Nephron progenitor cell (in vitro differentiated cells): ENCODE measurements at regions not wholly inside any gene's neighbourhood (a gene's known extent, or its start where the extent isn't known, plus 50 kb on each side); places are given as distances from the start of the nearest gene placed in this dataset.
"Not testable (repeated sequence)": the region's sequence is repeated elsewhere in the genome, so short reads cannot be mapped to it uniquely, and the experiment has no call there.

Source experiments
- DNase-seq: peaks from one replicate; pipeline ENCODE4 v3.0.0; 2021
- H3K27ac Mint-ChIP-seq: 2 replicates; pipeline ENCODE4 v1.8.0; 2021; ENCODE audit warnings: mild to moderate bottlenecking, moderate library complexity, mixed read lengths
- H3K27me3 Mint-ChIP-seq: 2 replicates; pipeline ENCODE4 v1.8.0; 2021; ENCODE audit warnings: mild to moderate bottlenecking, low read depth, mixed read lengths; ENCODE audit not compliant: poor library complexity
- H3K36me3 Mint-ChIP-seq: 2 replicates; pipeline ENCODE4 v1.8.0; 2021; ENCODE audit warnings: low read depth, mixed read lengths
- H3K4me1 Mint-ChIP-seq: 2 replicates; pipeline ENCODE4 v1.8.0; 2021; ENCODE audit warnings: mixed read lengths
- H3K4me3 Mint-ChIP-seq: 2 replicates; pipeline ENCODE4 v1.8.0; 2021; ENCODE audit warnings: mild to moderate bottlenecking, moderate library complexity, mixed read lengths
- H3K9me3 Mint-ChIP-seq: 2 replicates; pipeline ENCODE4 v1.8.0; 2021; ENCODE audit warnings: mild to moderate bottlenecking, moderate library complexity, mixed read lengths
- CTCF ChIP-seq: fragments of 200-600 bp; sonication (generic); IDR thresholded peaks from 2 replicates; pipeline ENCODE4 v1.5.0; 2021; ENCODE audit warnings: antibody characterized with exemption

- not testable (repeated sequence) for DNase-seq, H3K4me1 Mint-ChIP-seq, H3K9me3 Mint-ChIP-seq, H3K4me3 Mint-ChIP-seq, H3K27ac Mint-ChIP-seq, H3K36me3 Mint-ChIP-seq
- peaks cover 11% of the 10 kb centered on the region for H3K27me3 Mint-ChIP-seq
These were observed 53.9 kb downstream of the CDRT15L2 start for GRCh38 chr17:20633268-20634059.

GRCh38 chr17:20640147-20640546 lies 60.6 kb downstream of the CDRT15L2 start:
- H3K27ac Mint-ChIP-seq, H3K27me3 Mint-ChIP-seq, H3K9me3 Mint-ChIP-seq, DNase-seq, H3K4me3 Mint-ChIP-seq, H3K36me3 Mint-ChIP-seq, H3K4me1 Mint-ChIP-seq: not testable (repeated sequence)

- DNase-seq: peak; percentile 69
- H3K9me3 Mint-ChIP-seq, H3K4me3 Mint-ChIP-seq, H3K36me3 Mint-ChIP-seq, H3K27me3 Mint-ChIP-seq: not testable (repeated sequence)
- TF ChIP-seq CTCF: peak; percentile 62
- H3K4me1 Mint-ChIP-seq: peaks cover 18% of the 10 kb centered on the region
- peak overlapping the region; percentile 41 for H3K27ac Mint-ChIP-seq
These were observed 67.2 kb downstream of the CDRT15L2 start for GRCh38 chr17:20646661-20647272.

GRCh38 chr17:20649097-20649767 lies 69.7 kb downstream of the CDRT15L2 start:
- not testable (repeated sequence) for H3K9me3 Mint-ChIP-seq, DNase-seq, H3K4me3 Mint-ChIP-seq, H3K36me3 Mint-ChIP-seq, H3K27ac Mint-ChIP-seq, H3K27me3 Mint-ChIP-seq
- H3K4me1 Mint-ChIP-seq: peaks cover 28% of the 10 kb centered on the region

GRCh38 chr17:20651022-20651421 lies 71.5 kb downstream of the CDRT15L2 start:
- H3K27me3 Mint-ChIP-seq, DNase-seq, H3K4me3 Mint-ChIP-seq, H3K36me3 Mint-ChIP-seq, H3K9me3 Mint-ChIP-seq, H3K27ac Mint-ChIP-seq: not testable (repeated sequence)
- H3K4me1 Mint-ChIP-seq: peaks cover 32% of the 10 kb centered on the region

GRCh38 chr17:20651736-20652135 lies 72.2 kb downstream of the CDRT15L2 start:
- H3K9me3 Mint-ChIP-seq, DNase-seq, H3K27me3 Mint-ChIP-seq, H3K36me3 Mint-ChIP-seq, H3K4me3 Mint-ChIP-seq: not testable (repeated sequence)
- Mint-ChIP-seq H3K27ac (peak overlapping the region; percentile 51), H3K4me1 (peaks cover 29% of the 10 kb centered on the region)

- not testable (repeated sequence) for DNase-seq, H3K27ac Mint-ChIP-seq, H3K9me3 Mint-ChIP-seq, H3K36me3 Mint-ChIP-seq, H3K4me3 Mint-ChIP-seq, H3K27me3 Mint-ChIP-seq
- H3K4me1 Mint-ChIP-seq: peaks cover 17% of the 10 kb centered on the region
These were observed 73.9 kb downstream of the CDRT15L2 start for GRCh38 chr17:20653391-20653790.

- H3K4me3 Mint-ChIP-seq, H3K27me3 Mint-ChIP-seq, H3K36me3 Mint-ChIP-seq, H3K9me3 Mint-ChIP-seq, H3K27ac Mint-ChIP-seq, DNase-seq: not testable (repeated sequence)
- peaks cover 17% of the 10 kb centered on the region for H3K4me1 Mint-ChIP-seq
These were observed 74.6 kb downstream of the CDRT15L2 start for GRCh38 chr17:20654114-20654513.

GRCh38 chr17:20654575-20654974 lies 75.1 kb downstream of the CDRT15L2 start:
- not testable (repeated sequence) for H3K36me3 Mint-ChIP-seq, DNase-seq, H3K9me3 Mint-ChIP-seq, H3K4me3 Mint-ChIP-seq, H3K27ac Mint-ChIP-seq, H3K27me3 Mint-ChIP-seq
- H3K4me1 Mint-ChIP-seq: peaks cover 17% of the 10 kb centered on the region

- not testable (repeated sequence) for H3K4me1 Mint-ChIP-seq, H3K36me3 Mint-ChIP-seq, H3K4me3 Mint-ChIP-seq
These were observed 85.8 kb downstream of the CDRT15L2 start for GRCh38 chr17:20665103-20665955.

GRCh38 chr17:20666689-20667088 lies 87.2 kb downstream of the CDRT15L2 start:
- H3K4me1 Mint-ChIP-seq, H3K36me3 Mint-ChIP-seq, H3K9me3 Mint-ChIP-seq, H3K27me3 Mint-ChIP-seq, H3K4me3 Mint-ChIP-seq, H3K27ac Mint-ChIP-seq, DNase-seq: not testable (repeated sequence)

More at GRCh38 chr17:20665103-20665955, 85.8 kb downstream of the CDRT15L2 start:
- not testable (repeated sequence) for DNase-seq, H3K9me3 Mint-ChIP-seq, H3K27me3 Mint-ChIP-seq
- H3K27ac Mint-ChIP-seq: peak overlapping the region; percentile 89

- not testable (repeated sequence) for H3K36me3 Mint-ChIP-seq, DNase-seq, H3K27ac Mint-ChIP-seq
These were observed 88.2 kb downstream of the CDRT15L2 start for GRCh38 chr17:20667712-20668111.

GRCh38 chr17:20668316-20668715 lies 88.8 kb downstream of the CDRT15L2 start:
- not testable (repeated sequence) for H3K27ac Mint-ChIP-seq, H3K4me3 Mint-ChIP-seq, H3K9me3 Mint-ChIP-seq, H3K27me3 Mint-ChIP-seq, DNase-seq, H3K36me3 Mint-ChIP-seq, H3K4me1 Mint-ChIP-seq

More at GRCh38 chr17:20667712-20668111, 88.2 kb downstream of the CDRT15L2 start:
- not testable (repeated sequence) for H3K4me3 Mint-ChIP-seq, H3K4me1 Mint-ChIP-seq, H3K9me3 Mint-ChIP-seq, H3K27me3 Mint-ChIP-seq
